ENCODE measurements at regions not wholly inside any gene's neighbourhood (a gene's known extent, or its start where the extent isn't known, plus 50 kb on each side); places are given as distances from the start of the nearest gene placed in this dataset.

DNA sequence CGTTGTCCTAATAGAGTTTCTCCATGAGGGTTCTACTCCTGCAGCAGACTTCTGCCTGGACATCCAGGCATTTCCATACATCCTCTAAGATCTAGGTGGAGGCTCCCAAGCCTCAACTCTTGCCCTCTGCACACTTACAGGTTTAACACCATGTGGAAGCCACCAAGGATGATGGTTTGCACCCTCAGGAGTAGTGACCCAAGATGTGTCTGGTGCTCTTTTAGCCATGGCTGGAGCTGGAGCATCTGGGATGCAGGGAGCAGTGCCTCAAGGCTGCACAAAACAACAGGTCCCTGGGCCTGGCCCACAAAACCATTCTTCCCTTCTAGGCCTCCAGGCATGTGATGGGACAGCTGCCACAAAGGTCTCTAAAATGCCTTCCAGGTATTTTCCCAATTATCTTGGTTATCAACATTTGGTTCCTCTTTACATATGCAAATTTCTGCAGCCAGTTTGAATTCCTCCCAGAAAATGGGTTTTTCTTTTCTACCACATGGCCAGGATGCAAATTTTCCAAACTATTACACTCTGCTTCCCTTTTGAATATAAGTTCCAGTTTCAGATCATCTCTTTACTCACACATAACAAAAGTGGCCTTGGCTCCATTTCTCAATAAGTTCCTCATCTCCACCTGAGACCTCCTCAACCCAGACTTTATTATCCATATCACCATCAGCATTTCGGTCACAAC, 69.5 kb upstream of the GNAZ start:
- DNase-seq: no peak

DNA sequence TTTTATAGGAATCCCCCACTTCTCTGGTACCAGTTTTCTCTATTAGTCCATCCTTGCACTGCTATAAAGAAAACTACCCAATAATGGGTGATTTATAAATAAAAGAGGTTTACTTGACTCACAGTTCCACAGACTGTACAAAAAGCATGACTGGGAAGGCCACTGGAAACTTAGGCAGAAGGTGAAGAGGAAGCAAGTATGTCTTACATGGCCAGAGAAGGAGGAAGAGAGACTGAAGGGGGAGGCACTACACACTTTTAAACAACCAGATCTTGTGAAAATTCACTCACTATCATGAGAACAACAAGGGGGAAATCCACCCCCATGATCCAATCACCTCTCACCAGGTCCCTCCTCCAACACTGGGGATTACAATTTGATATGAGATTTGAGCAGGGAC, 68.9 kb upstream of the GNAZ start:
- DNase-seq: no peak

DNA sequence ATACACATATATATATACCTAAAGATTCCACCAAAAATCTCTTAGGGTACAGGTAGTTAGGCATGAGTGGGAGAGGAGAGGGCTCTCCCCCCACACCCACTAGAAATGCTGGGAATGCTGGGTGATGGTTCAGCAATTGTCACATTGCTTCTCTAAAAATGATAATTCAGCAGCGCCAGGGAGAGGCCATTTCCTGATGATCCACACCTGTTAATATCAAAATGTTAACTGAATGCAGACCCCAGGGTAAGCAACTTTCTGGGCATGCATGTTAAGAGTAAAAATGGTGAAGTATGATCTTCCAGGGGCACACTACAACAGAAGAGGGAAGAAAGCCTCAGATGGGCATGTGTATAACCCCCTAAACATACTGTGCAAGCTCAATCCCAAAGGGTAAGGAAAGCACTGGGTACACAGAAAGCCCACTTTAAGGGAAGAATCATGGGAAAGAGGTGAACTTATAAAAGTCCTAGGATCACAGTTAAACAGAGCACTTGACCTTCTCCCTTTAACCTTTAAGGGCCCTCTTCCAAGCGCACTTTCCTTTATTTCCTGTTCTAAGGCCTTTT, 67.6 kb upstream of the GNAZ start:
- no peak for DNase-seq

DNA sequence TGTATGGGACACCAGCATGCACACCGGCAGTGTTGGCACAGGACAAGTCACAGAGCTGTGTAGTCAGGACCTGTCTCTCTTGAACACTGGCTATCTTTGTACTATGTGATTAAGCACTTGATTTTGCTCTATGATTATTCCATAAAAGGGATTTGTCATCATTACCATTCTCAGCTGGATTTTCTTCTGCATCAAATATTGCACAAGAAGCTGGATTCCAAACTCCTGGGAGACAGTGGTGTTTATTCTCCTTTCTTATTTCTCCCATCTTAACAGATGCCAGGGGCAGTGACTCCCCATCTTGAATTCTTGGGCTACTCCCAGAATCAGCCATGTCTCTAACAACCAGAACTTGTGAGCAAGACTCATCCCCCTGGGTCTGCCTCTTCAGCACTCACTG, 62.5 kb upstream of the GNAZ start:
- no peak for DNase-seq

DNA sequence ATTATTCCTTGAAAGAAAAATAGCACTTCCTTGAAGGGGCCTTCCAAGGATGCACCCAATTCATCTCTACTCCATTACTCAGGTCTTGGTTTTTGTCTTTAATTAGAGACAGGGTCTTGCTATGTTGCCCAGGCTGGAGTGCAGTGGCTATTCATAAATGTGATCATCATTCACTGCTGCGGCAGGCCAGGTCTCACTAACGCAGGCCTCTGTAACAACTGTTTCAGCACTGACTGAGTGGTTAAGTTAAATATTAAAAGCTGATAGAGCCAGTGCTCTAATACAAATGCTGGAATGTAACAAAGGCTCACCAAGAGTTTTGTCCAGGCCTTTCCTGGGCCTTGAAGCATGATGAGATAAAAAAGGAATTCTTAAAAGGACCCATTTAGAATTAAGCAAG, 61.4 kb upstream of the GNAZ start:
- DNase-seq: no peak

Data from HCEC 1CT (cell line).